Breast epithelium (tissue), 4 donors: ENCODE measurements at regions not wholly inside any gene's neighbourhood (a gene's known extent, or its start where the extent isn't known, plus 50 kb on each side); places are given as distances from the start of the nearest gene placed in this dataset.
"Not testable (repeated sequence)": the region's sequence is repeated elsewhere in the genome, so short reads cannot be mapped to it uniquely, and the experiment has no call there.

ENCODE experiments used
- DNase-seq, 2 donors: peaks; one replicate each; pipeline ENCODE4 v3.0.0-alpha.2; 2019; ENCODE audit warnings: low spot score in 2 of 2
- H3K27ac ChIP-seq, 2 donors: fragments of 200-600 bp; sonication (generic) in 1 of 2; one replicate each; pipeline ENCODE4 v1.5.1; 2016 to 2019; ENCODE audit warnings: mild to moderate bottlenecking in 1 of 2
- H3K27me3 ChIP-seq, 2 donors: fragments of 200-600 bp; sonication (generic) in 1 of 2; one replicate each; pipeline versions ENCODE4 v1.5.1 to v1.6.0; 2017 to 2019; ENCODE audit warnings: control low read depth in 1 of 2, mild to moderate bottlenecking in 1 of 2
- H3K36me3 ChIP-seq: fragments of 200-600 bp; one replicate; pipeline ENCODE4 v1.5.1; 2019
- H3K4me1 ChIP-seq, 2 donors: fragments of 200-600 bp; sonication (generic); one replicate each; pipeline ENCODE4 v1.5.1; 2016 to 2019; ENCODE audit warnings: control low read depth in 1 of 2
- H3K4me3 ChIP-seq, 3 donors: fragments of 200-600 bp; sonication (generic); 1 replicate in 2 of 3; 2 replicates in 1 of 3; pipeline ENCODE4 v1.5.1; 2016 to 2019; ENCODE audit warnings: mild to moderate bottlenecking in 3 of 3, moderate library complexity in 2 of 3
- H3K9me3 ChIP-seq, 2 donors: fragments of 200-600 bp; sonication (generic) in 1 of 2; one replicate each; pipeline ENCODE4 v1.5.1; 2016 to 2019; ENCODE audit warnings: control low read depth in 1 of 2
- CTCF ChIP-seq, 3 donors: fragments of 450-650 bp; IDR thresholded peaks; one replicate each; pipeline ENCODE4 v1.5.1; 2016 to 2017; ENCODE audit warnings: antibody characterized with exemption in 3 of 3, mild to moderate bottlenecking in 3 of 3, moderate library complexity in 3 of 3
- intact Hi-C: fragments of 100-400 bp; cut with DNase I; formaldehyde crosslinking; loops from one replicate; pipeline ENCODE4 v1.15.1; 2023; ENCODE audit warnings: low total_unique reads

- H3K4me3 ChIP-seq = no peak overlapping the region
- no peaks in the 10 kb centered on the region for H3K27me3 ChIP-seq
- H3K9me3 ChIP-seq = peaks cover 24 to 56% of the 10 kb centered on the region in 2 donors
- H3K4me1 ChIP-seq = no peaks in the 10 kb centered on the region
- intact Hi-C loops = no loop called here
- H3K27ac ChIP-seq = no peak overlapping the region
- DNase-seq = no peak
- no peak for TF ChIP-seq CTCF (IDR thresholded peaks at IDR 0.05)
- H3K36me3 ChIP-seq = no peaks in the 10 kb centered on the region
These were observed 441.2 kb upstream of the DEFB115 start for GRCh38 chr20:30816182-30816645.

- DNase-seq, H3K4me3 ChIP-seq, H3K27ac ChIP-seq, intact Hi-C loops, H3K36me3 ChIP-seq, H3K4me1 ChIP-seq, H3K27me3 ChIP-seq: not testable (repeated sequence)
- H3K9me3 ChIP-seq = peaks cover 0 to 24% of the 10 kb centered on the region in 2 donors
These were observed 435.8 kb upstream of the DEFB115 start for GRCh38 chr20:30821615-30822014.

- H3K9me3 ChIP-seq, H3K4me3 ChIP-seq, H3K27ac ChIP-seq, H3K4me1 ChIP-seq, intact Hi-C loops, H3K27me3 ChIP-seq, H3K36me3 ChIP-seq, DNase-seq: not testable (repeated sequence)
These were observed 432.8 kb upstream of the DEFB115 start for GRCh38 chr20:30824666-30825065.

- DNase-seq, H3K27ac ChIP-seq, intact Hi-C loops, H3K4me3 ChIP-seq, H3K36me3 ChIP-seq, H3K9me3 ChIP-seq, H3K27me3 ChIP-seq, H3K4me1 ChIP-seq: not testable (repeated sequence)
These were observed 411.5 kb upstream of the DEFB115 start for GRCh38 chr20:30845923-30846322.

GRCh38 chr20:30868271-30868670, 389.2 kb upstream of the DEFB115 start:
- H3K27me3 ChIP-seq, DNase-seq, H3K4me1 ChIP-seq, intact Hi-C loops, H3K4me3 ChIP-seq, H3K36me3 ChIP-seq, H3K27ac ChIP-seq: not testable (repeated sequence)
- peaks cover 4 to 13% of the 10 kb centered on the region in 2 donors for H3K9me3 ChIP-seq

- H3K27ac ChIP-seq, H3K27me3 ChIP-seq, intact Hi-C loops, H3K4me1 ChIP-seq, H3K4me3 ChIP-seq, DNase-seq, H3K36me3 ChIP-seq: not testable (repeated sequence)
- H3K9me3 ChIP-seq = peaks cover 4 to 17% of the 10 kb centered on the region in 2 donors
These were observed 386.3 kb upstream of the DEFB115 start for GRCh38 chr20:30871127-30871526.

GRCh38 chr20:30872252-30872651, 385.2 kb upstream of the DEFB115 start:
- H3K27me3 ChIP-seq, intact Hi-C loops, H3K36me3 ChIP-seq, H3K4me3 ChIP-seq, DNase-seq, H3K4me1 ChIP-seq, H3K27ac ChIP-seq: not testable (repeated sequence)
- peaks cover 7 to 18% of the 10 kb centered on the region in 2 donors for H3K9me3 ChIP-seq

GRCh38 chr20:30875868-30876267, 381.6 kb upstream of the DEFB115 start:
- DNase-seq, H3K36me3 ChIP-seq, H3K27ac ChIP-seq, intact Hi-C loops, H3K4me1 ChIP-seq, H3K27me3 ChIP-seq, H3K4me3 ChIP-seq: not testable (repeated sequence)
- peaks cover 4 to 16% of the 10 kb centered on the region in 2 donors for H3K9me3 ChIP-seq

GRCh38 chr20:30891400-30891799, 366.1 kb upstream of the DEFB115 start:
- H3K27me3 ChIP-seq = peaks cover 0 to 15% of the 10 kb centered on the region in 2 donors
- H3K27ac ChIP-seq, H3K4me3 ChIP-seq, H3K36me3 ChIP-seq, intact Hi-C loops, H3K4me1 ChIP-seq, DNase-seq: not testable (repeated sequence)
- H3K9me3 ChIP-seq = peaks cover 10 to 17% of the 10 kb centered on the region in 2 donors
